ENCODE measurements at regions not wholly inside any gene's neighbourhood (a gene's known extent, or its start where the extent isn't known, plus 50 kb on each side); places are given as distances from the start of the nearest gene placed in this dataset.

- H3K4me2 ChIP-seq (ENCODE audit: insufficient read depth, insufficient read length, low read length), result no peak overlapping the region
- no peaks in the 10 kb centered on the region for H4K20me1 ChIP-seq (ENCODE audit: control insufficient read depth, insufficient read depth, insufficient read length)
- H3K23ac ChIP-seq (ENCODE audit: insufficient read length, low read depth, low read length), result no peak overlapping the region
- H3K56ac ChIP-seq (ENCODE audit: insufficient read length, low read depth, low read length), result no peak overlapping the region
- no peak overlapping the region for H2BK12ac ChIP-seq (ENCODE audit: insufficient read length, low read depth, low read length)
- no peaks in the 10 kb centered on the region for H3K79me1 ChIP-seq (ENCODE audit: insufficient read depth, low read depth, low read length, poor library complexity, severe bottlenecking)
- H3K23me2 ChIP-seq (ENCODE audit: insufficient read length, low read depth, low read length, poor library complexity, severe bottlenecking), result no peaks in the 10 kb centered on the region
- H3K4me1 Mint-ChIP-seq, result peaks cover 17 to 23% of the 10 kb centered on the region in 2 experiments
- no peak overlapping the region for H4K91ac ChIP-seq (ENCODE audit: insufficient read length, low read depth, low read length)
- no peak overlapping the region for H3K4ac ChIP-seq (ENCODE audit: low read depth, low read length)
- H2AFZ ChIP-seq (ENCODE audit: low read length), result no peak overlapping the region
- no peak overlapping the region for H3T11ph ChIP-seq (ENCODE audit: low read length)
- no peak overlapping the region for H2BK120ac ChIP-seq (ENCODE audit: low read depth, low read length, poor library complexity, severe bottlenecking)
- H3K14ac ChIP-seq (ENCODE audit: insufficient read depth, low read length), result no peak overlapping the region
- no peak overlapping the region for H3K18ac ChIP-seq (ENCODE audit: insufficient read length, low read depth, low read length)
- H3K9ac ChIP-seq (ENCODE audit: extremely low read depth, insufficient read length, low read length), result no peak overlapping the region
- DNase-seq, result no peak
- no peaks in the 10 kb centered on the region for H3K27me3 ChIP-seq (ENCODE audit: insufficient read depth, low read length)
- H3K27me3 Mint-ChIP-seq (ENCODE audit: low read depth), result no peaks in the 10 kb centered on the region
- H3K4me1 ChIP-seq (ENCODE audit: insufficient read depth, low read length), result no peaks in the 10 kb centered on the region
- no peak overlapping the region for H2BK15ac ChIP-seq (ENCODE audit: low read depth, low read length)
- H3K27ac ChIP-seq (ENCODE audit: insufficient read length, low read depth, low read length), result no peak overlapping the region
- peaks cover 0 to 7% (median 0%) of the 10 kb centered on the region in 3 experiments; a peak in 2 of 7 replicates for H3K36me3 Mint-ChIP-seq (ENCODE audit: insufficient read depth in 1 of 3, low read depth in 3 of 3)
- no peak overlapping the region for H3K27ac Mint-ChIP-seq
- H4K8ac ChIP-seq (replicated peaks; ENCODE audit: insufficient read length, low read depth, low read length), result no peak overlapping the region
- H3K79me2 ChIP-seq (ENCODE audit: insufficient read depth, low read length), result no peaks in the 10 kb centered on the region
- no peak overlapping the region for H2BK20ac ChIP-seq (ENCODE audit: low read depth, low read length, poor library complexity, severe bottlenecking)
- no peak overlapping the region for H3K4me3 Mint-ChIP-seq
- no peak for TF ChIP-seq CTCF (conservative IDR thresholded peaks at IDR 0.05)
- H2AK5ac ChIP-seq (ENCODE audit: insufficient read length, low read length), result no peak overlapping the region
- H3K9me3 ChIP-seq (ENCODE audit: control insufficient read depth, low read depth, low read length), result no peaks in the 10 kb centered on the region
- H3K9me3 Mint-ChIP-seq, result no peaks in the 10 kb centered on the region
- no peak overlapping the region for H4K5ac ChIP-seq (ENCODE audit: insufficient read length, low read depth, low read length)
- WGBS (ENCODE audit: extremely low coverage, insufficient read length, low lambda C conversion rate), result no CpG with 5 or more reads among the region's 1 CpG
- H2BK5ac ChIP-seq (ENCODE audit: insufficient read length, low read length), result no peak overlapping the region
Observed at GRCh38 chr3:18036450-18036815, 294.0 kb upstream of the TBC1D5 start.
